Vagina (tissue), 2 donors: ENCODE measurements at regions not wholly inside any gene's neighbourhood (a gene's known extent, or its start where the extent isn't known, plus 50 kb on each side); places are given as distances from the start of the nearest gene placed in this dataset.
"Not testable (repeated sequence)": the region's sequence is repeated elsewhere in the genome, so short reads cannot be mapped to it uniquely, and the experiment has no call there.

Source experiments
- DNase-seq, 2 donors: peaks; one replicate each; pipeline ENCODE4 v3.0.0-alpha.2; 2017; ENCODE audit errors: extremely low spot score in 2 of 2
- H3K27ac ChIP-seq: fragments of 200-600 bp; sonication (generic); one replicate; pipeline ENCODE4 v1.5.1; 2019
- H3K27me3 ChIP-seq: fragments of 200-600 bp; sonication (generic); one replicate; pipeline ENCODE4 v1.5.1; 2019
- H3K36me3 ChIP-seq, 2 donors: fragments of 200-600 bp; sonication (generic); one replicate each; pipeline ENCODE4 v1.5.1; 2017 to 2019
- H3K4me1 ChIP-seq: fragments of 200-600 bp; sonication (generic); one replicate; pipeline ENCODE4 v1.5.1; 2019
- H3K4me3 ChIP-seq, 2 donors: fragments of 200-600 bp; sonication (generic); 1 replicate in 1 of 2; 2 replicates in 1 of 2; pipeline ENCODE4 v1.5.1; 2016 to 2019
- H3K9me3 ChIP-seq: fragments of 200-600 bp; sonication (generic); one replicate; pipeline ENCODE4 v1.5.1; 2019
- CTCF ChIP-seq, 3 experiments: fragments of 450-650 bp in 2 of 3; fragments of 200-600 bp in 1 of 3; sonication (generic) in 1 of 3; IDR thresholded peaks; one replicate each; pipeline ENCODE4 v1.5.1; 2017 to 2019; ENCODE audit warnings: antibody characterized with exemption in 3 of 3, mild to moderate bottlenecking in 2 of 3, moderate library complexity in 2 of 3
- POLR2A ChIP-seq, 2 donors: fragments of 450-650 bp; IDR thresholded peaks; one replicate each; pipeline ENCODE4 v1.6.1; 2017; ENCODE audit warnings: antibody characterized with exemption in 2 of 2, mild to moderate bottlenecking in 2 of 2, moderate library complexity in 2 of 2
- POLR2AphosphoS5 ChIP-seq, 2 donors: sonication (generic); formaldehyde crosslinking; IDR thresholded peaks; one replicate each; pipeline ENCODE4 v1.9.0; 2017; ENCODE audit warnings: antibody characterized with exemption in 2 of 2, mild to moderate bottlenecking in 2 of 2, low read depth in 1 of 2; ENCODE audit not compliant: insufficient read depth in 1 of 2
- intact Hi-C: fragments of 100-400 bp; cut with DNase I; formaldehyde crosslinking; loops from one replicate; pipeline ENCODE4 v1.15.1; 2023

GRCh38 chr12:131445184-131445774 is 265.6 kb upstream of the SFSWAP start:
- TF ChIP-seq POLR2A (IDR thresholded peaks at IDR 0.05): no peak
- no peak overlapping the region for H3K27ac ChIP-seq
- intact Hi-C loops: no loop called here
- no peaks in the 10 kb centered on the region for H3K4me1 ChIP-seq
- no peak overlapping the region for H3K4me3 ChIP-seq
- no peaks in the 10 kb centered on the region for H3K36me3 ChIP-seq
- H3K9me3 ChIP-seq: no peaks in the 10 kb centered on the region
- no peaks in the 10 kb centered on the region for H3K27me3 ChIP-seq
- peak in 1 of 2 donors; percentile 83 for DNase-seq

GRCh38 chr12:131445795-131446194 is 265.1 kb upstream of the SFSWAP start:
- peak in 1 of 2 donors; percentile 56 for DNase-seq
- H3K36me3 ChIP-seq: no peaks in the 10 kb centered on the region
- intact Hi-C loops: no loop called here
- no peaks in the 10 kb centered on the region for H3K9me3 ChIP-seq
- no peak overlapping the region for H3K4me3 ChIP-seq
- H3K4me1 ChIP-seq: no peaks in the 10 kb centered on the region
- H3K27ac ChIP-seq: no peak overlapping the region
- no peak for TF ChIP-seq CTCF (IDR thresholded peaks at IDR 0.05)
- TF ChIP-seq POLR2AphosphoS5 (IDR thresholded peaks at IDR 0.05; ENCODE audit: insufficient read depth in 1 of 2, low read depth in 1 of 2): no peak
- no peak for TF ChIP-seq POLR2A (IDR thresholded peaks at IDR 0.05)
- H3K27me3 ChIP-seq: no peaks in the 10 kb centered on the region

GRCh38 chr12:131447636-131448035 is 263.3 kb upstream of the SFSWAP start:
- intact Hi-C loops, H3K27ac ChIP-seq, H3K4me3 ChIP-seq, H3K27me3 ChIP-seq, H3K9me3 ChIP-seq, H3K4me1 ChIP-seq, H3K36me3 ChIP-seq: not testable (repeated sequence)
- peak in 1 of 2 donors; percentile 42 for DNase-seq

- Histone ChIP-seq H3K27me3 (no peaks in the 10 kb centered on the region), H3K9me3 (no peaks in the 10 kb centered on the region), H3K4me1 (no peaks in the 10 kb centered on the region), H3K36me3 (no peaks in the 10 kb centered on the region), H3K4me3 (no peak overlapping the region), H3K27ac (no peak overlapping the region)
- intact Hi-C loops: no loop called here
- DNase-seq: peak in 1 of 2 donors; percentile 34
- TF ChIP-seq CTCF (IDR thresholded peaks at IDR 0.05) (no peak), POLR2A (IDR thresholded peaks at IDR 0.05) (no peak), POLR2AphosphoS5 (IDR thresholded peaks at IDR 0.05; ENCODE audit: insufficient read depth in 1 of 2, low read depth in 1 of 2) (no peak)
Measured at GRCh38 chr12:131448254-131448795, 262.6 kb upstream of the SFSWAP start.

- no peak for TF ChIP-seq POLR2A (IDR thresholded peaks at IDR 0.05)
- no peak for TF ChIP-seq POLR2AphosphoS5 (IDR thresholded peaks at IDR 0.05; ENCODE audit: insufficient read depth in 1 of 2, low read depth in 1 of 2)
- TF ChIP-seq CTCF (IDR thresholded peaks at IDR 0.05): no peak
- H3K9me3 ChIP-seq: no peaks in the 10 kb centered on the region
- no peaks in the 10 kb centered on the region for H3K4me1 ChIP-seq
- H3K36me3 ChIP-seq: no peaks in the 10 kb centered on the region
- intact Hi-C loops: no loop called here
- no peak overlapping the region for H3K4me3 ChIP-seq
- no peaks in the 10 kb centered on the region for H3K27me3 ChIP-seq
- DNase-seq: no peak
- H3K27ac ChIP-seq: no peak overlapping the region
Measured at GRCh38 chr12:131449027-131449426, 261.9 kb upstream of the SFSWAP start.

- Histone ChIP-seq H3K27me3 (no peaks in the 10 kb centered on the region), H3K9me3 (no peaks in the 10 kb centered on the region), H3K4me3 (no peak overlapping the region), H3K36me3 (no peaks in the 10 kb centered on the region), H3K27ac (no peak overlapping the region), H3K4me1 (no peaks in the 10 kb centered on the region)
- intact Hi-C loops: no loop called here
- TF ChIP-seq POLR2A (IDR thresholded peaks at IDR 0.05) (no peak), CTCF (IDR thresholded peaks at IDR 0.05) (no peak), POLR2AphosphoS5 (IDR thresholded peaks at IDR 0.05; ENCODE audit: insufficient read depth in 1 of 2, low read depth in 1 of 2) (no peak)
- peak in 1 of 2 donors; percentile 77 for DNase-seq
Measured at GRCh38 chr12:131452444-131452860, 258.4 kb upstream of the SFSWAP start.
